Right lobe of liver (tissue), 4 donors: ENCODE measurements at regions not wholly inside any gene's neighbourhood (a gene's known extent, or its start where the extent isn't known, plus 50 kb on each side); places are given as distances from the start of the nearest gene placed in this dataset.

Experiments used
- POLR2A ChIP-seq: fragments of 450-650 bp; IDR thresholded peaks from one replicate; pipeline ENCODE4 v1.6.1; 2017; ENCODE audit warnings: antibody characterized with exemption, mild to moderate bottlenecking
- TF ChIP-seq, protein P1 (sequence below), 4 donors: fragments of 200-600 bp in 3 of 4; fragments of 450-650 bp in 1 of 4; IDR thresholded peaks; one replicate each; pipeline versions ENCODE4 v1.5.1 to v1.8.0; 2016 to 2022; ENCODE audit warnings: antibody characterized with exemption in 4 of 4, mild to moderate bottlenecking in 2 of 4
- donor health status: DM: no; HTN: no; CAD: no.
- donor health status: DM: no; HTN: no; CAD: no.
- donor health status: DM: no; HTN: yes; CAD: no.

DNA sequence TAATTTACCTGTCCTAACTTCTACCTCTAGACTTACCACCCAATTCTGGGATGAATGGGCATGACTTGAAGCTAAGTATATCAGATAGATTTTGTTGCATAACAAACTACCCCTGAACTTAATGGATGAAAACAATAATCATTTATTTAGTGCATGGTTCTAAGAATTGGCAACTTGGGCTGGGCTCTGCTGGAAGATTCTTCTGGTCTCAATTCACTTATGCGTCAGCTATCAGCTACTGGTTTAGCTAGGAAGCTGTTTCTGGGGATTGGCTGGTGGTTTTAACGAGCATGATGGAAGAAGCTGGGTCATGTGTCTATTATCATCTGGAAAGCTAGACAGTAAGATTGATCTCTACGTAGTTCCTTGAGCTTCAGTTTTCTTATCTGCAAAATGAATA lies 77.3 kb upstream of the LMCD1 start:
- TF ChIP-seq, protein P1, sequence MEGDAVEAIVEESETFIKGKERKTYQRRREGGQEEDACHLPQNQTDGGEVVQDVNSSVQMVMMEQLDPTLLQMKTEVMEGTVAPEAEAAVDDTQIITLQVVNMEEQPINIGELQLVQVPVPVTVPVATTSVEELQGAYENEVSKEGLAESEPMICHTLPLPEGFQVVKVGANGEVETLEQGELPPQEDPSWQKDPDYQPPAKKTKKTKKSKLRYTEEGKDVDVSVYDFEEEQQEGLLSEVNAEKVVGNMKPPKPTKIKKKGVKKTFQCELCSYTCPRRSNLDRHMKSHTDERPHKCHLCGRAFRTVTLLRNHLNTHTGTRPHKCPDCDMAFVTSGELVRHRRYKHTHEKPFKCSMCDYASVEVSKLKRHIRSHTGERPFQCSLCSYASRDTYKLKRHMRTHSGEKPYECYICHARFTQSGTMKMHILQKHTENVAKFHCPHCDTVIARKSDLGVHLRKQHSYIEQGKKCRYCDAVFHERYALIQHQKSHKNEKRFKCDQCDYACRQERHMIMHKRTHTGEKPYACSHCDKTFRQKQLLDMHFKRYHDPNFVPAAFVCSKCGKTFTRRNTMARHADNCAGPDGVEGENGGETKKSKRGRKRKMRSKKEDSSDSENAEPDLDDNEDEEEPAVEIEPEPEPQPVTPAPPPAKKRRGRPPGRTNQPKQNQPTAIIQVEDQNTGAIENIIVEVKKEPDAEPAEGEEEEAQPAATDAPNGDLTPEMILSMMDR (IDR thresholded peaks at IDR 0.05), result no peak
- TF ChIP-seq POLR2A, result no peak
